NCI-H82 treated with DMSO at 0.1 percent for 48 hours (cell line): ENCODE measurements at regions not wholly inside any gene's neighbourhood (a gene's known extent, or its start where the extent isn't known, plus 50 kb on each side); places are given as distances from the start of the nearest gene placed in this dataset.
"Not testable (repeated sequence)": the region's sequence is repeated elsewhere in the genome, so short reads cannot be mapped to it uniquely, and the experiment has no call there.

ENCODE experiments used
- DNase-seq: peaks from one replicate; lab custom pipeline; 2025; ENCODE audit not compliant: unreplicated experiment; lab: John Stamatoyannopoulos, UW

DNA sequence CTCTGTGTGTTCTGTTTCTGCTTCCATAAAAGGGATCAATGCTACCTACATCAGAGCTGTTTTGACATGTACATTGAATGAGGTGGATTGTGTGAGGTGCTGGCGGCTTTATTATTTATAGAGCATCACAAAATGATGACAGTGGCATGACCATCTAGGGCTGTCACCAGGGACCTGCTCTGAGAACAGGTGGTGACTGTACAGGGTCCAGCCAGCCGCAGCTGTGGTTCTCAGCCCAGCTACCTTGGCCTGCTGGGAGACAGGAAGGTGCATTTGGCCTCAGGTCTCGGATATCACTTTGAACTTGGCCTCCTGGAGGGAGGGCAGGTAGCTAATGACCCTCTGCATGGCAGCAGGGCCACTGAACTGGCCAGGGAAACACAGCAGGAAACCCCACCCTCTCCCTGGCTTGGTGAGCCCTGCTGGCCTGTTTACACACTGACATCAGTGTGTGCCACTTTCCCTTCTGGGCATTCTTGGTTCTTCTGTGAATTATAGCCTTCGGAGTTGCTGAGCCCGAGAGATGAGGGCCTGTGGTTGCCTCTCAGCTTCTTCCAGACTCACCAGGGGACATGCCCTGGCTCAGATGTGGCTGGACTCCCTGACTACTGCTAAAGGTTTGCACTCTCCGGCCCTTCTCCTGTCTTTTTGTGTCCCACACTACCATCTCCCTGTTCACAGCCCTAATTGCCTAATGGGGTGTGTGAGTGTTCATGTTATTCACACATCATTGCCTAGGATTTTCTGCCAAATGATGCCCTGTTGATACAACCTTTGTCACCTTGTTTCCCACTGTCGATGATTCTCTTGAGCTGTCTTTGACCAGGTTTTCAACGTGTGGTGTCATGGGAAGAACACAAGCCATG lies 109.2 kb upstream of the RAB12 start:
- DNase-seq = no peak

DNA sequence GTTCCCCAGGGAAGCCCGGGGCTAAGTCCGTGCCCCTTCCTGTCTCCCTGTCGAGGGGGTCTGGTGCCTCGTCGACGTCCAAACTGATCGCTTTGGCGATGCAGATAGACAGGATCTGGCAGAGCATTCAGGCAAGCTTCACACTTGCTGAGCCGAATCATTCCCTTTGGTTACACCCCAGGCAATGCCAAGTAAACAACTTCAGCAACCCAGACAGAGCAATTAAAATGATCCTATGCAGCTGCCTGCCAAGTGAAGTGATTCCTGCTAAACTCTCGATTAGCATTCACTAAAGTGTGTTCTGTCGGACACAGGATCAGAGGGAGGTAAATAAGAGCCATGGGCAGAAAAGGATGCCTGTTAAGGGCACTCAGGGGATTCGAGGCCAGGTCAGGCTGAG lies 108.2 kb upstream of the RAB12 start:
- no peak for DNase-seq

DNA sequence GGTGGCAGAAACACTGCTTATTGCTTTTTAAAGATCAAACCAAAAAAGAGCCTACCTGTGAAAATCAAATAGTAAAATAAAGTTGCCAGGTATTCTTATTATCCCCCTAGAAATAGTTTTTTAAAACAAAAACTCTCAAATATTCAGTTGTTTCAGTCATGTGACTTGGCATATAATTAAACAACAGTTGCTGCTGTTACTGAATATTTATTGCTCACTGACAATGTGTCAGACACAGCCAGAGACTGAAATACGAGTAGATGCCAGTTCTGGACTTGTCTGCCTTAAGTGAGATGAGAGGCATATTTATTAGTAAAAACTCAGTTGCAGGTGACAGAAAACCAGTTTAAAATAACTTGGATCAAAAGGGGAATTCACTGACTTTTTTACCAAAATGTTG lies 106.0 kb upstream of the RAB12 start:
- no peak for DNase-seq

DNA sequence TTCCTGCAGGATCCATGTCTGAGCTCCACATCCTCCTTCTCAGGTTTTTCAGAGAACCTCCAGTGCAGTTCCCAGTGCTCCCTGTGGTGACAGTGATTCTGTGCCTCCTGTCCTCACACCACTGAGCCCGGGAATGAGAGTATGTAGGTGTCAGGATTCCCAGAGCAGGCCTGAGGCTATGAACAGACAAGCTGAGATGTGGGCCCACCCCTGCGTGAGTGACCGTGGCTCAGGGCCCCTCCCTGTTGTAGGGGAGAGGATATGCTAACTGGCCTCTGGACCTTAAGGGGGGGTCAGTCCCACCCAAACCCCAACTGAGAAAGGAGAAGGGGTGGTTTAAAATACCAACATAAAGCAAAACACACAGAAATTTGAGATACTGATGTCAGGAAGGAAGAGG lies 104.8 kb upstream of the RAB12 start:
- no peak for DNase-seq

DNA sequence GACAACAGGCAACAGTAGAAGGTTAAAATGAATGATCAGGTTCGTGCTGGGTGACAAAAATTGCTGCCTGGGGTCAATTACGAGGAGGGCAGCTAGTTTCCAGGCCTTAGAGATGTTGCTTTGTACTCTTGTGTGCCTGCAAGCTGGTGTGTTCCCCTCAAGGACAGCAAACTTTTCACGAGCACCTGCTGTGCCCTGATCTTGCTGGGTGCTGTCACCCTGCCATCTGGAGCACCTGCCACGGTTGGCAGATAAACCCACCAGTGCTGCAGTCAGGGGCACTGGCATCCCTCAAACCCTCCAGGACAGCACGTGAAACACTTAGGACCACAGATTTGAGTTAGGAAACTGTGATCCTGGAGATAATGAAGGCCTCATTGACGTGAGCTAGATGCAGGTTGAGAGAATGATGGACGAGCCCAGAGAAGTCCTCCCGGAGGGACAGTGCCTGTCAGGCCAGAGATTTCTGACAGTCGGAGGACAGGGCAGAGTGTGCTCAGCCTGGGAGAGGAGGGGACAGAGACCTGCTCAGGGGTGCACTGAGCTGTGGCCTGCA lies 104.3 kb upstream of the RAB12 start:
- no peak for DNase-seq

DNA sequence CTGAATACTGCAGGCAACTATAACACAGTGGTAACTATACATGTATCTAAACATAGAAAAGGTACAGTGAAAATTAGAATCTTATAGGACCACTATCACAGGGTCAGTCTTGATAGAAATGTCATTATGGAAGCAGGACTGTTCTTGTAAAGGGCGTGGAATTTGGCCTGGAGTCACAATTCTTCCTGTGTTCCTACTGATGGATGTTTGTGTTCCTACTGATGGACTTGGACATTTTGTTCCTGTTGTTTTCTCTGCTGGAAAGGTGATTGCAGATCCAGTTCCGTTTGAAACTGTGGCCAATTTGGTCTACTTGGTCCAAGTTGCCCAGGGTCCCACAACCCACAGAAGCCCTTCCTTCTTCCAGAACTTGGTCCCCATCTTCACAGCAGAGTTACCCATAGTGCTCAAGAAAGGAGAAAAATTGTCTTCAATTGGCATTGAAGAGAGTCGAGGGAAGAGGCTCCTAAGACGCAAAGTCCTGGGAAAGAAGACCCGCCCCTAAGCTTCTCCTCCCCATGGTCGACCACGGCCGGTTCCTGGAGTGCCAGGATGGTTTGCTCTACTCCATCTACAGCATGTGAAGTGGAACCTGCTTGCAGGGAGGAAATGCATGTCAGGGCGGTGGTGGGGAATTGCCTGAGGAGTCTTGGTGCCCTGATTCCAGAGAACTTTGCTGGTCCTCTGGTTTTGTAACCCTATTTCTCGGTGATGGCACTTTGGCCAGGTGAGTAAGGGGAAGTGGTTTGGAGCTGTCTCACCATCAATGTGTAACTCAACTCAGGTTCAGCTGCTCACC lies 102.8 kb upstream of the RAB12 start:
- DNase-seq = no peak

DNA sequence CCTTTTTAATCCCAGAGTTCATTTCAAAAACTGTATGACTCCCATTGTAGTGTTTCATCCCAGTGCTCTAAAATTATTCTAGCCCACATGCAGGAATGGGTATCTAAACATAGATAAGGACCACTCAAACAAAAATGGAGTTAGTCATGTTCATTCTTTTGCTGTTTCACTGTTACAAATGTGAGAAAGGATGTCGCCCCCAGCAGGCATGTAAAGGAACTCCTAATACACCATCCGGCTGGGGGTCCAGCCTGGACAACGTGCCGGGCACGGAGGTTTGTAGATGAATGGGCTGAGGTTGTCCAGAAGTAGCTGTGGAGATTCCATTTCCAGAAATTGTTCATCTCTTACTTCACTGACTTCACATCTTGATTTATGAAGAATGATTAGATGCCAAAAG lies 101.9 kb upstream of the RAB12 start:
- no peak for DNase-seq

DNA sequence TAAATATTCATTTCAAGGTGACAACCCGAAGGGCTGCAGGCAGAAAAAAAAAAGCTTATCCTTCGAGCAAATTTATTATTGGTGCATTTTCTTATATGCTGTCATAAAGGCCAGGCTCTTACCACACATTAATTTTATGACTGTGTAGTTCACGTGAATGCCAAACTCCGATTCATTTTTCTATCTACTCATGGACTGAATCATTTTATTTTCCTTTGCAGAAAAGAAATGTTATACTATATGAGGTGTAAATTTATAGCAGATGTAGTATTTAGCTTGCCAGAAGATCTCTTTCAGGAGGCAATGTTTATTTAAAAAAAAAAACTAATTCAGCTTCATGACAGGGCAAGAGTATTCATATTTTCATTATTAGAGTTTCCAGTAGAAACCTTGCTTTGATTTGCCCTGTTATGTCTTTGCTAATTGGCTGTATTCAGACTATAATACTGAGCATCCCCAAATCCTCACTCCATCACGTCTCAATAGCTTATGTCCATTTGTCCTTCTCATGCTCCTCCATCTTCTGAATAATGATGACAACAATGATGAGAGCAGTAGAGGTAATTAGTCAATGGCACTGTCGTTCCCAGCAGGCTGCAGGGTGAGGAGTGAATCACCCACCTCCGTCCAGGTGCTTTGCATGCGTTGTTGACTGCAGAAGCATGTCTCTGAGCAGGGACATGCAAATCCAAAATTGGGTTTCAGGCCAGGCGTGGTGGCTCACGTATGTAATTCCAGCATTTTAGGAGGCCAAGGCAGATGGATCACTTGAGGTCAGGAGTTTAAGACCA lies 101.1 kb upstream of the RAB12 start:
- no peak for DNase-seq

DNA sequence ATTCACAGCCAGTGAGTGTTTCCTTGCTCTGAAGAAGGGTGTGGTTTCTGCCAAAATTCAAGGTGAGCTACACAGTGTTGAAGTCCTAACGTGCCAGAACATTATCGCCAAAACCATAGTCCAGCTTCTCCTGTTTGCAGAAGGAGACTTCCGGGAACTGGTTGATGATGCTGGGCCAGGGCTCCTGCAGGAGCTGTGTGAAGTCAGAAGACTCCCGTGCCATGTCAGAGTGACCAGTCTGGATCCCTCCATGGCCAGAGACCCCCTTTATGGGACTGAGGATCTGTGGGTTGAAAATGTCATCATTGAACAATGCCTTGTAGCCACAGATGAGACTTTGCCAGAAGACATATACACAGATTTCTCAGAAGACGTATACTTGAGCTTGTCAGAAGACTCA lies 96.0 kb upstream of the RAB12 start:
- no peak for DNase-seq

DNA sequence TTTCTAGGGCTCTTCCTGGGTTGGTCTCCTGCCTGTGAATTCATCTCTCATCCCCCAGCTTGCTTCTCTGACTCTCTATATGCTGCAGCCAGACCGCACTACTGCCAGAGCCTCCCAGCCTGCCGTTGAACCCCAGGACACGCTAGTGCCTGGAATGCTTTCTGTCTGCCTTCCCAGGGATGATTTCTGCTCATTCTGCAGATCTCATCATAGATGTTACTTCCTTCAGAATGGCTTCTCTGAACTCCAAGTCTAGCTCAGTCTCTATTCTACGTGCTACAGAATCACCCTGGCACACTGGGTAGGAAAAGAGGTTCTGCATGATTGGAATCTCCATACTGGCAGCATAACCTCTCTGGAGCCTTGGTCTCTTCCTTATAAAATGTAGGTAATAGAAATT lies 94.8 kb upstream of the RAB12 start:
- no peak for DNase-seq

DNA sequence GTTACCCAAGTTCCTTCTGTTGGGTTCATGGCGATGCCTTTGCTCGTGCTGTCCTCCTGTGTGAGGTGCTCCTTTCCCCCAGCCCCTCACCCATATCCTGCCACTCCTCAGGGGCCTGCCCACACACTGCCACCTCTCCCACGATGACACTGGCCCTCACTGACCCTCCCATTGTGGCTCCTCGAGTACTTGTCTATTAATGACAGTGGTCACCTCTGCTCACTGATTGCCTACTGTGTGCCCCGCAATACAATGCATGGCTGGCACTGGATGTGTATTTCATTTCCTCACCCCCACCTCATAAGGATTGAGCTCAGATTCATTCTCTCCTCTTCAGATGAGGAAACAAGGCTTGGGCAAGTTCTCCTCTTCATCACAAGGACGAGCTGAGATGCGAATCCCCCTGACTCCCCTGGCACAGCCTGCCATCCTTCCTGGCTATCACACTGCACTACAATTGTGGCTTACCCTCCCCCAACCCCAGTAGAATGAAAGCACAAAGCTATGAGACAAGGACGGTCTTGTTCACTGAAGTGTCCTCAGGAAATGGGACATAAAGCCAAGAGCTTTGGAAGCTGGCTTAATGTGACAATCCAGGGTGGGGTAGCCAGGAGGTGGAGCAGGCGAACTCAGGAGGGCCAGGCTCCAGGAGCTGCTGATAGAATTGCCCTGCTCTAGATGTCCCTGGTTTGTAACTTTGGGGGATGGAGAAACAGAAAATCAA lies 93.9 kb upstream of the RAB12 start:
- no peak for DNase-seq

DNA sequence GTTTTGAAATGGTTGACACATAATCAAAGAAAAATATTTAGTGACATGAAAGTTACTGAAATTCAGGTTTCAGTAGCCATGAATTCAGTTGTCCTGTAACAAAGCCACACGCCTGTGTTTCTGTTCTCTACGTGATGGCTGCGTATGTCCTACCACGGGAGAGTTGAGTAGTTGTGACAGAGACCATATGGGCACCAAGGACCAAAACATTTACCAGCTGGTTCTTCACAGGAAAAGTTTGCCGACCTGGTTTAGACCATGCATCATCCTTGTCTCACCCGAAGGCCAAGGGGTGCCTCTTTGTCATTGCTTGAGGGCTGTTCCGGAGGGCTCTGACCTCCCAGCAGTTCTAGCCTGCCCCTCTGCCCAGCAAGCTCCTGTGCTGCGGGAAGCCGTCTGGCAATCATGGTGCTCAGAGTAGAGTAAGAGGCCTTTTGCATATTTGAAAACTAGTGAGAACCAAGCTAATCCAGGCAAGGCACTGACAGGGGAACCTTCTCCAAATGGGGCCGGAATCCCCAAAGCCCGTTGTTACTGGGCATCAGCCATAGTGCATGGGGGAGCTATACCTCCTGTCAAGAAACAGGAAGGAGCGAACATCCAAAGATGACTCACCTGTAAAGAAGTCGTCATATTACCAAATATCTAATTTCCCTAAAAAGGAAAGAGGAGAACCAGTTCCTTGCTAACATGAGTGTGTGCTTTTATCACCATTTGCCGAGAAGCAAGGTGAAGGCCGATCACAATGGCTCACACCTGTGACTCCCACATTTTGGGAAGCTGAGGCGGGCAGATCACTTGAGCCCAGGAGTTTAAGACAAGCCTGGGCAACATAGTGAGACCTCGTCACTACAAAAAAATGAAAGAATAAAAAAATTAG lies 92.6 kb upstream of the RAB12 start:
- DNase-seq = no peak

DNA sequence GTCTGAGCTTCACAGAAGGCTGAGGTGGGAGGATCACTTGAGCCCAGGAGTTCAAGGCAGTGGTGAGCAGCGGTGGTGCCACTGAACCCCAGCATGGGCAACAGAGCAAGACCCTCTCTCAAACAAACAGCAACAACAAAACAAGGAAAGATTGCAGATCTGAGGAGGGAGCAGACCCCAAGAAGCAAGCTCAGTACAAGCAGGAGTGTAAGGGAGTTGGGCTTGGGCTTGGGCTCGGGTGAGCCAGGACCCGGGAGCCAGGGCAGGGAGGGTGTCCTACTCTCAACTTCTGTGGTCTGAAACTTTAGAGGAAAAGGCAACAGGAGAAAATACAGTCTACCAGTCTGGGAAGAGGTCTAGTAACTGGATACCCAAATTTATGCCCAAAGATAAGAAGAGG lies 92.0 kb upstream of the RAB12 start:
- DNase-seq = no peak

DNA sequence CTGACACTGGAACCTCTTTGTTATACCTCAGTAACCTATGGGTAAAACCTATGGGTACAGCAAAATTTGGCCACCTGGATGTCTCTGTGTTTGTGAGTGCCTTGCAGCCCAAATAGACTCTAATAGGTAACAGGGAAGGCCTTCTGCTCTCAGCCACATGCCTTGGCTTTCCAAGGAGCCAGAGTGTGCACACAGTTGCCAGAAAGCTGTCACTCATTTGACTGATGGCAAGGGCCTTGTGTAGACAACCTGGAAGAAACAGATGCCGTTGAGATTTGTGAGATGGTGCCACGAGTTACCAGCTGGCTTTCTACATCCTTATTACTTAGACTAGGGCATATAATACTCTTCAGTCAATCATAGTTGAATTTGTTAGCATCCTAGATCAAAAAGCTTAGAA lies 90.1 kb upstream of the RAB12 start:
- no peak for DNase-seq

DNA sequence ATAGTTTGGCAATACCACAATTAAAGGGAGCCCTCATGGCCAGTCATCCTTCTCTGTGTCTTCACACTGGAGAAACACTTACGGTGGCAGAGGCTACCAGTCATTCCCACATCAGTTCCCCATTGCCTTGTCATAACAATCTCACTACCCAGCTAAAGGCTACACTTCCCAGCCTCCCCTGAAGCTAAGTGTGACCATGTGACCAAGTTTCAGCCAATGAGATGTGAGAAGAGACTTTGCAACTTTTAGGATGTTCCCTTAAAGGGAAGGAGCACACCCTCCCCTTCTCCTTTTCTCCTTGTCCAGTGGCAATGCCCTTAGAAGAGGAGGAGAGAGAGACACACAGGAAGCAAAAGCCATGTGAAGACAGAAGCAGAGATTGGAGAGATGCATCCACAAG lies 89.0 kb upstream of the RAB12 start:
- DNase-seq = no peak

DNA sequence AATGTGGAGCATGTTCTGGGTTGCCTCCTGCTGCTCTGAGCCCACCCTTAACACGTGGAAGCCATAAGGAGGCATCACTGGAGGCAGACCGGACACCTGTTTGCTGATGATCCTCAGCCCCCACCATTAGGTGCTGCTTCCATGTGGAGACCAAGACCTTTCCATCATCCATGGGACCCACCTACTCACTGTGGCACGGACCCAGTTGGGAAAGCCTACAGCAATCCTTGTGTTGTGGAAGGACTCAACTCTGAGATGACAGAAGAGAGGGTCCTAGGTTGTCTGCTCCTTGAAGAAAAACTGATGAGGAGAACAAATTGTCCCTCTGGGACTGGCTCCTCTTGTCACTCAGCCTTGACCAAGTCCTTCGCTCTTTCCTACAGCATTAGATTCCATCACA lies 86.5 kb upstream of the RAB12 start:
- no peak for DNase-seq

DNA sequence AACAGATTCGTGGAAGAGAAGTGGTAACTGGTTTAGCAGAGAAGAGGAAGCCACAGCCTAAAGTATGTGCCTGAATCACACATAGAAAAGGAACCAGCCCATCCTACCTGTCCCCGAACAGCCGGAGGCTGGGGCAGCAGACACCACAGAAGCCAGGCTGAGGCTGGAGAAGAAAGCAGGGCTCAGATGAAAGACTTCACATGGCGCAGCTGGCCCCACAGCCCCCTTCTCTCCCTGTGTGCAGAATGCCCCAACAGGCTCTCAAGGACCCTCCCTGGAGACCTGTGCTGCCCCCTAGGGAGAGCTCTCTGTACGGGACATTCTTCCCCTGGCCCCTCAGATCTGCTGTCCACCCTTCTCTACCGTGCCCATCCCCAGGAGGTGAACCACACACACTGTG lies 83.5 kb upstream of the RAB12 start:
- DNase-seq = no peak

DNA sequence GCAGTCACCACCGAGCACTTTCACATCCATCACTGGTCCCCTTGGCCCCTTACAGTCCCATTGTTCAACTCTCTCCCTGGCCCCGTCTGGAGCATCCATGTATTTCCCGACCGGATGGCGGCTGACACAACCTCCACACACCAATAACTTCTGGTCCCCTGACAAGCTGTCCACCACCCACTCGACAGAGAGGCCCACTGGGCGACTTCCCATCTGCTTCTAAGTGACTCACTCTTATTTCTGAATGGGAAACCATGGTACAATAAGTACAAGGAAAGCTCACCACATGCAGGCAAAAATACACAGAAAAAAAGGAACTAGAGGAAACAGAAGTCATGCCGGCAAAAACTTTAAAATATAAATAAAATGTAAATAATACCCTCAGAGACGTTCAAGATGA lies 82.9 kb upstream of the RAB12 start:
- DNase-seq = no peak

DNA sequence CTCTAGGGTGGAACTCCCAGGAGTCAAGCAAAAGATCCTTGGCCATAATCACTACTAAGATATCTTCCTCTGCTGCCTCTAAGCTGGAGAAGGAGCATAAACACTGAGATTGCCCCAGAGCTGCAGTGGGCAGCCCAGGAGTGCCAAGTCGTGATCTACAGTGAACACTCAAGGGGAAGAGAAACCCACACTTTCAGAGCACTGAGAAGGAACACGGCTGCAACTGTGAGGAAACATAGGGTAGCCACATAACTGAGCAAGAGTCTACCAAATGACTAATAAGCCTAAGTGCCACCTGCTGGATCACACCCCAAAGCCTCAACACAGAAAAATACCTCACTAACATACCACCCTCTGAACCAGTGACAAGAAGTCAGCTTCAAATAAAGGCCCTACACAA lies 79.6 kb upstream of the RAB12 start:
- no peak for DNase-seq

DNA sequence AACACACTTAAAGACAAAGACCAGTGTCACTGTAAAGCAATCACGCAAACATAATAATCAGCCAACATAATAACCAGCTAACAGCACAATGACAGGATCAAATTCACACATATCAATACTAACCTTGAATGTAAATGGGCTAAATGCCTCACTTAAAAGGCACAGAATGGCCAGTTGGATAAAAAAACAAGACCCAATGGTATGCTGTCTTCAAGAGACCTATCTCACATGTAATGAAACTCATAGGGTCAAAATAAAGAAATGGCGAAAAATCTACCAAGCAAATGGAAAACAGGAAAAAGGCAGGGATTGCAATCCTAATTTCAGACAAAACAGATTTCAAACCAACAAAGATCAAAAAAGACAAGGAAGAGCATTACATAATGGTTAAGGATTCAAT lies 78.2 kb upstream of the RAB12 start:
- not testable (repeated sequence) for DNase-seq
